ENCODE measurements at regions not wholly inside any gene's neighbourhood (a gene's known extent, or its start where the extent isn't known, plus 50 kb on each side); places are given as distances from the start of the nearest gene placed in this dataset.

DNA sequence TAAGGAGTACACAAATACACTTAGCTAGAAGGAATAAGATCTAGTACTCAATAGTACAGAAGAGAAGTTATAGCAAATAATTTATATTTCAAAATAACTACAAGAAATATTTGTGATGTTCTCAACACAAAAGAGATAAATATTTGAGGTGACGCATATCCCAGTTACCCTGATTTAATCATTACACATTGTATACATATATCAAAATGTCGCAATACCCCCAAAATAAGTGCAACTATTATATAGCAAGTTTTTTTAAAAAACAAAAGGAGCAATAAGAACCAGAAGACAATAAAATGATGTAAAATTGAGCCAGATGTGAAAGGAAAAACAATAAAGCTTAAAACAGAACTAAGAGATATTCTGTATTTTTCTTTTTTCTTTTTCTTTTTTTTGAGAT, 59.3 kb upstream of the KIAA1217 start:
- POLR2A ChIA-PET (ENCODE audit: unreplicated experiment): no interaction called here
- Histone ChIP-seq H2AFZ (no peak overlapping the region), H3K4me3 (no peak overlapping the region), H3K9me3 (ENCODE audit: insufficient read depth, low read depth) (no peaks in the 10 kb centered on the region), H4K20me1 (ENCODE audit: insufficient read depth) (no peaks in the 10 kb centered on the region), H3K9me2 (ENCODE audit: insufficient read depth) (no peaks in the 10 kb centered on the region), H3K4me2 (no peak overlapping the region), H3K4me1 (replicated peaks; ENCODE audit: insufficient read depth) (no peaks in the 10 kb centered on the region), H3K27me3 (ENCODE audit: insufficient read depth, low read depth) (no peaks in the 10 kb centered on the region), H3K79me2 (ENCODE audit: low read depth) (no peaks in the 10 kb centered on the region), H3F3A (ENCODE audit: insufficient read depth, low read depth) (no peaks in the 10 kb centered on the region), H3K27ac (no peak overlapping the region), H3K36me3 (ENCODE audit: low read depth) (no peaks in the 10 kb centered on the region)
- TF ChIP-seq EZH2 (IDR thresholded peaks at IDR 0.05; ENCODE audit: low read depth): no peak
- TF ChIP-seq, protein P1, sequence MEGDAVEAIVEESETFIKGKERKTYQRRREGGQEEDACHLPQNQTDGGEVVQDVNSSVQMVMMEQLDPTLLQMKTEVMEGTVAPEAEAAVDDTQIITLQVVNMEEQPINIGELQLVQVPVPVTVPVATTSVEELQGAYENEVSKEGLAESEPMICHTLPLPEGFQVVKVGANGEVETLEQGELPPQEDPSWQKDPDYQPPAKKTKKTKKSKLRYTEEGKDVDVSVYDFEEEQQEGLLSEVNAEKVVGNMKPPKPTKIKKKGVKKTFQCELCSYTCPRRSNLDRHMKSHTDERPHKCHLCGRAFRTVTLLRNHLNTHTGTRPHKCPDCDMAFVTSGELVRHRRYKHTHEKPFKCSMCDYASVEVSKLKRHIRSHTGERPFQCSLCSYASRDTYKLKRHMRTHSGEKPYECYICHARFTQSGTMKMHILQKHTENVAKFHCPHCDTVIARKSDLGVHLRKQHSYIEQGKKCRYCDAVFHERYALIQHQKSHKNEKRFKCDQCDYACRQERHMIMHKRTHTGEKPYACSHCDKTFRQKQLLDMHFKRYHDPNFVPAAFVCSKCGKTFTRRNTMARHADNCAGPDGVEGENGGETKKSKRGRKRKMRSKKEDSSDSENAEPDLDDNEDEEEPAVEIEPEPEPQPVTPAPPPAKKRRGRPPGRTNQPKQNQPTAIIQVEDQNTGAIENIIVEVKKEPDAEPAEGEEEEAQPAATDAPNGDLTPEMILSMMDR (conservative IDR thresholded peaks at IDR 0.05): no peak
- no TSS peak for BruUV-seq (replicated peaks)
- no peak for DNase-seq
- intact Hi-C loops (cut with micrococcal nuclease; ENCODE audit: unreplicated experiment): no loop called here
- CTCF ChIA-PET: no interaction called here

DNA sequence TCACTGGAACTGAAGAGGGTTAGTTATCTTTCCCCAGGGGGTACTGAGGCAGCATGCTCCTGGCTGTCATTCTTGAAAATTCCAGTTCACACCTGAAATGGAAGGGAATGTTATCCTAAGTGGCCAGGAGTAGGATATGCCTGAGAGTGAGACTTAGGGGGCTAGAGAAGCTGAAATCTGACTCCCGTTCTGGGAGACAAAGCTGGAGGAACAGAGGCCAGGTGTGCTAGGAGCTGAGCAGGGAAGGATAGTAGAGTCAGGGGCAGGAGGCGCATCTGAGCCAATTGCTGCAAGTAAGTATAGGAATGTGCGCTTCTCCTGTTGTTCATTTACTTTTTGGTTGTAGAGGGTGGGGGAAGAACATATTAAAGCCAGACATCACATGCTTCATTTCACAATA, 58.1 kb upstream of the KIAA1217 start:
- Histone ChIP-seq H3K79me2 (ENCODE audit: low read depth) (no peaks in the 10 kb centered on the region), H3F3A (ENCODE audit: insufficient read depth, low read depth) (no peaks in the 10 kb centered on the region), H3K36me3 (ENCODE audit: low read depth) (no peaks in the 10 kb centered on the region), H3K27ac (no peak overlapping the region), H3K9me3 (ENCODE audit: insufficient read depth, low read depth) (no peaks in the 10 kb centered on the region), H3K9me2 (ENCODE audit: insufficient read depth) (no peaks in the 10 kb centered on the region), H4K20me1 (ENCODE audit: insufficient read depth) (no peaks in the 10 kb centered on the region), H3K4me2 (no peak overlapping the region), H3K4me1 (replicated peaks; ENCODE audit: insufficient read depth) (no peaks in the 10 kb centered on the region), H3K27me3 (ENCODE audit: insufficient read depth, low read depth) (no peaks in the 10 kb centered on the region), H2AFZ (no peak overlapping the region), H3K4me3 (no peak overlapping the region)
- intact Hi-C loops (cut with micrococcal nuclease; ENCODE audit: unreplicated experiment): no loop called here
- CTCF ChIA-PET: interaction anchor here (0.5 kb wide), 1 partner anchor 1780 kb away, joined by 3 read pairs; no protein-coding TSS in a partner anchor
- no TSS peak for BruUV-seq (replicated peaks)
- DNase-seq: no peak
- TF ChIP-seq, protein P1 (conservative IDR thresholded peaks at IDR 0.05): no peak
- TF ChIP-seq EZH2 (IDR thresholded peaks at IDR 0.05; ENCODE audit: low read depth): no peak
- POLR2A ChIA-PET (ENCODE audit: unreplicated experiment): interaction anchor here (0.6 kb wide), 1 partner anchor 45 kb away, joined by 5 read pairs; no protein-coding TSS in a partner anchor

DNA sequence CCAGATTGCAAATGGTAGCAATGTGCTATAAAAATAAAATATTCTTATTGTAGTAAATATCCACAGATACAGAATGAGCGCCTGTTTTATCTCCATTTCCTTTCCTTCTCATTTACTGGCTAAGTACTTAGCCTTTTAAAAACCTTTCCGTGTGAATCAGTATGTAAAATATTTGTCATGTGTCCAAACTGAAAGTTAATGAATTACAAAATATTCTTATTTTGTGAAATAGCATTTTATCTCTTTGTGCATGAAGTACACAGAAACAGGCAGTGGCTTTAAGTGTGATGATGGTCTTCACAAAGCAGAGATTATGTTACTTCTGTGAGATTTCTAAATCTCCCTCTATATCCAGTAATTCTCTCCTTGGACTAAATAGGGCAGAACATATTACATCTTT, 56.7 kb upstream of the KIAA1217 start:
- Histone ChIP-seq H3K36me3 (ENCODE audit: low read depth) (no peaks in the 10 kb centered on the region), H3K4me2 (no peak overlapping the region), H3K9me3 (ENCODE audit: insufficient read depth, low read depth) (no peaks in the 10 kb centered on the region), H3K27ac (no peak overlapping the region), H2AFZ (no peak overlapping the region), H3K27me3 (ENCODE audit: insufficient read depth, low read depth) (no peaks in the 10 kb centered on the region), H3F3A (ENCODE audit: insufficient read depth, low read depth) (no peaks in the 10 kb centered on the region), H3K79me2 (ENCODE audit: low read depth) (no peaks in the 10 kb centered on the region), H3K4me3 (no peak overlapping the region), H3K4me1 (replicated peaks; ENCODE audit: insufficient read depth) (no peaks in the 10 kb centered on the region), H3K9me2 (ENCODE audit: insufficient read depth) (no peaks in the 10 kb centered on the region), H4K20me1 (ENCODE audit: insufficient read depth) (no peaks in the 10 kb centered on the region; the same call in 1 of the 2 replicates)
- no TSS peak for BruUV-seq (replicated peaks)
- no peak for DNase-seq
- POLR2A ChIA-PET (ENCODE audit: unreplicated experiment): no interaction called here
- CTCF ChIA-PET: no interaction called here
- intact Hi-C loops (cut with micrococcal nuclease; ENCODE audit: unreplicated experiment): no loop called here
- TF ChIP-seq, protein P1 (conservative IDR thresholded peaks at IDR 0.05): no peak
- TF ChIP-seq EZH2 (IDR thresholded peaks at IDR 0.05; ENCODE audit: low read depth): no peak
